ENCODE measurements at regions not wholly inside any gene's neighbourhood (a gene's known extent, or its start where the extent isn't known, plus 50 kb on each side); places are given as distances from the start of the nearest gene placed in this dataset.

DNA sequence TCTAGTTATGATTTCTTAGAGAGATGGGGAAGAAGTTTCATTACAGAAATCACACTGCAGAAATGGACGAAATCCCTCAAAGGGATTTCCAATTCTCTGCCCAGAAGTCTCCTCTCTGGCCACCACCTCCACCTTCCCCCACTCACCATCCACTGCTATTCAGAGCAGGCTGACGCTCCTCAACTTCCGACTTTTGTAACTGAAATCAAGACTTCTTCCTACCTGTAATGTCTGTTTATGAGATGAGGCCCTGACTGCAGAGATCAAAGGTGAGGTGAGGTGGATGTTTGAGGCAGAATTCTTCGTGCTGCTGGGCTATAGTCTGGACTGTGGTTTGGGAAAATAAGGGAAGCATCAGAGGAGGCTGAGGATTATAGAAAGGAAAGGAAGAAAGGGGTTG is 385.2 kb upstream of the ARID1B start:
- TF ChIP-seq SMC3 (IDR thresholded peaks at IDR 0.05; ENCODE audit: low read depth, low read length) (no peak), MXI1 (IDR thresholded peaks at IDR 0.05; ENCODE audit: borderline replicate concordance, low read depth, low read length) (no peak), POLR2A (IDR thresholded peaks at IDR 0.05; ENCODE audit: low read depth, low read length) (no peak), NFE2L2 (IDR thresholded peaks at IDR 0.05; ENCODE audit: low read depth, low read length) (no peak), RCOR1 (IDR thresholded peaks at IDR 0.05; ENCODE audit: insufficient replicate concordance, low read length) (no peak), BHLHE40 (IDR thresholded peaks at IDR 0.05; ENCODE audit: low read depth, low read length) (no peak), RFX5 (IDR thresholded peaks at IDR 0.05; ENCODE audit: low read depth, low read length) (no peak), RAD21 (IDR thresholded peaks at IDR 0.05; ENCODE audit: low read length) (no peak), CHD1 (IDR thresholded peaks at IDR 0.05; ENCODE audit: low read depth, low read length) (no peak)
- TF ChIP-seq, protein P1, sequence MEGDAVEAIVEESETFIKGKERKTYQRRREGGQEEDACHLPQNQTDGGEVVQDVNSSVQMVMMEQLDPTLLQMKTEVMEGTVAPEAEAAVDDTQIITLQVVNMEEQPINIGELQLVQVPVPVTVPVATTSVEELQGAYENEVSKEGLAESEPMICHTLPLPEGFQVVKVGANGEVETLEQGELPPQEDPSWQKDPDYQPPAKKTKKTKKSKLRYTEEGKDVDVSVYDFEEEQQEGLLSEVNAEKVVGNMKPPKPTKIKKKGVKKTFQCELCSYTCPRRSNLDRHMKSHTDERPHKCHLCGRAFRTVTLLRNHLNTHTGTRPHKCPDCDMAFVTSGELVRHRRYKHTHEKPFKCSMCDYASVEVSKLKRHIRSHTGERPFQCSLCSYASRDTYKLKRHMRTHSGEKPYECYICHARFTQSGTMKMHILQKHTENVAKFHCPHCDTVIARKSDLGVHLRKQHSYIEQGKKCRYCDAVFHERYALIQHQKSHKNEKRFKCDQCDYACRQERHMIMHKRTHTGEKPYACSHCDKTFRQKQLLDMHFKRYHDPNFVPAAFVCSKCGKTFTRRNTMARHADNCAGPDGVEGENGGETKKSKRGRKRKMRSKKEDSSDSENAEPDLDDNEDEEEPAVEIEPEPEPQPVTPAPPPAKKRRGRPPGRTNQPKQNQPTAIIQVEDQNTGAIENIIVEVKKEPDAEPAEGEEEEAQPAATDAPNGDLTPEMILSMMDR (conservative IDR thresholded peaks at IDR 0.05; ENCODE audit: low read depth, low read length): no peak
- TF ChIP-seq, protein P2, sequence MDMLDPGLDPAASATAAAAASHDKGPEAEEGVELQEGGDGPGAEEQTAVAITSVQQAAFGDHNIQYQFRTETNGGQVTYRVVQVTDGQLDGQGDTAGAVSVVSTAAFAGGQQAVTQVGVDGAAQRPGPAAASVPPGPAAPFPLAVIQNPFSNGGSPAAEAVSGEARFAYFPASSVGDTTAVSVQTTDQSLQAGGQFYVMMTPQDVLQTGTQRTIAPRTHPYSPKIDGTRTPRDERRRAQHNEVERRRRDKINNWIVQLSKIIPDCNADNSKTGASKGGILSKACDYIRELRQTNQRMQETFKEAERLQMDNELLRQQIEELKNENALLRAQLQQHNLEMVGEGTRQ (IDR thresholded peaks at IDR 0.05; ENCODE audit: low read depth, low read length): no peak
